Embryonic facial prominence (tissue), 1 donor: ENCODE measurements at regions not wholly inside any gene's neighbourhood (a gene's known extent, or its start where the extent isn't known, plus 50 kb on each side); places are given as distances from the start of the nearest gene placed in this dataset.

Source experiments
- DNase-seq: peaks from one replicate; pipeline ENCODE4 v3.0.0-alpha.2; 2016; ENCODE audit errors: extremely low spot score

DNA sequence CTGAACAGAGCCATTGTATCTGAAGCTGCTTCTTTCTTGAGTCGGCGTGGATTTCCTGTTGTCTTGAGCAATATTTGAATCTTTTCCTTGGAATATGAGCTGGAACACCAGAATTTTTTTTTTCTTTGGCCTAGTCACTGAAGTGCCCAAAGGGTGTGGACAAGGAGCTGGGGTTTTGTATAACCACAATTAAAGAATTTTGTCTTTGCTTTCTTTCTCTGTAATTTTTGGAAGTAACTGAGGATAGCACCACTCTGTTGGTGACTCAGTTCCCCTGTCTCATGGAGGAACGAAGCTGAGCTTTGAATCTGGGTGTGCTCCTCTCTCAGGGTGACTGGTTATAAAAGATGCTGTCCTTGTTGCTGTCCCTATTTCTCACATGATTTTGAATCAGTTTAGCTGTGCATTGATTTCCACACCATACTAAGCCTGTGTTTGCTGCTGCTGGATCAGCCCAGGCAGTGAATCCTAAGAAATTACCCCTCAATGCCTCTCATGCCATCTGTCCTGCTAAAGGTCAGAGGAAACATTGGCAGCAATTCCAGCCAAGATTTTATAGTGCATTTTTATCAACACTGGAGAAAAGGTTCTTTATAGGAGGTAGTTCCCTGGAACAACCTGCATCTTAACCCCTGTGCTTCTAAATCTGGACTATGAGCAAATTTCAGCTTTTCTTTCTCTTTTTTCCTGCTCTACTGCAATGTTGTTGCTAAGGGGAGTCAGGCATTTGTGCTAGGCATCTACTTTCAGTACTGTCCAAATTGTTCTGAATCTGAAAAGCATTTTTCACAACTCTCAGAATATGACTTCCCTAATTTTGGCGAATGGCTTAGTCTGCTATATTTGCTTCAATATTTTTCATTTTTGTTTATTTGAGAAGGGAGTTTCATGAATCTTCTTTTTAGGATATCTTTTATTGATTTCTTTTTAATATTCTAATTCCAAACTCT is 540.8 kb downstream of the SOX6 start:
- no peak for DNase-seq

DNA sequence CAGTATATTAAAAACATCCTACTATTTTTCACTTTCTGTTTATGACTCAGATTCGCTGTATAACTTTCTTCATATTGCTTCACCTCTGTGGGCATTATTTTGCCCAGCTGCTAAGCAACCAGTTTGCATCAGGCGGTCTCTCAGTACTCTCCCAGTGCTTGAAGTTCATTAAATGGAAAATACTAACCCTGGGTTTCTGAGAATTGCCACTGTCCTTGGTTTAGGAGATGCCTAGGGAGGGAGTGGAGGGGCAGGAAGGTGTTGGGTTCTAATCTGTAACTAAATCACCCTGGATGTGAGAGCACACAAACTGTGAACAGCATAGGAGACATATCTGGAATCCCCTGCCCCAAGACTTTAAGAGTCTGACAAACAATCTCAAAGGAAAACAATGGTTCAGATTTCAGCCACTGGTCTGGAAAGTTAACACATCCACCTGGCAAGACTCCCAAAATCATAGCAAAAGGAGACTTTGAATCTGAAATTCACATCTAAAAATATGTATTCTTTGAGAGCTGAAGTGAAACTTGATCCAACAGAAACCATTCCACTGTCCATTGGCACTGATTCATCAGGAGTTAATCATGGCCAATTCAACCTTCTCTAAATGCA is 540.0 kb downstream of the SOX6 start:
- peak; percentile 35 for DNase-seq

DNA sequence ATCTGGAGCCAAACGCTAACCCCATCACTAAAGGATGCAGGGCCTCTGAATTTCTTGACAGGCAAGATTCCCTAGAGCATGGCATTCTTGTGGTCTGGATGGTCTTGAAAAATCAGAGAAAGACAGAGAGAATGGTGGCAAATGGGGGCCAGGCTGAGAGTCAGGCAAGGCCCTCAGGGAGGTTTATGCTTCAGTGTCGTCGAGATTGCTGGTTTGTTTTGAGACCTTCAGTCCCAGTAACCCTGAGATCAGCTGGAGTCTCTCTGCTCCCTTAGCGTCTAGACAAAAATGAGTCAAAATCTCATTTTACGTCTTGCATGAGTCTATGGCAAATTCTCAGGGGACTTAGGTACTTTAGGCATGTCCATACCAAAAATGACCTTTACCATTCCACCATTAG is 539.3 kb downstream of the SOX6 start:
- no peak for DNase-seq

DNA sequence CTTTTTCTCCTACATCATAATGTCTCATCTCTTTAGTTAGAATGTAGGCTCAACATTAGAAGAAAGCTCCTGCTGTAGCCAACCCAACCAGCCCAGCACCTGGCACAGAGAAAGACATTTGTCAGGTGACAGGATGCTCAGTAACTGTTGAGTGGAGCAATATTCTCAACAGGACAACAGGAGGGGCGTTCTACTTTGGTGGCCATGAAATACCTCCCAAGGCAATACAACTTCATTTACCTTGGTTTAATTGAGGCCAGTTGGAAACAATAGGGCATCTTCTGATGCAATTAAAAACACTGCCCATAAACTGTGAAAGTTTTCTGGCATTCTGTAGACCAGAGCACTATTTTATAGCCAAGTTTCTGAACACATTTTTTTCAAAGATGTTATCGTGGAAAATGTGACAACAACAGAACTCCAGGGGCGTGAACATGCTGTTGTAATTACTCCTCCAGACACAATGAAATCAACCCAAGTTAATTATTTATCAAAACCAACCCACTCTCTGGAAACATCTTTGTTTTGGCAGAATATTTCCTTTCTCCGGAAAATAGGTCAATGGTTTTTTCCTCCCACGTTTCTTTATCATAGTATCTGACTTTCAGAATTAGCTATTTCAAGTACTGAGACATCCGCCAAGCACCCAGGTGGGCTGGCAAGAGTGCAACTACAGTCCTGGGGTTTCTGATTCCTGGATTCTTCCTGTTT is 538.1 kb downstream of the SOX6 start:
- DNase-seq = no peak

DNA sequence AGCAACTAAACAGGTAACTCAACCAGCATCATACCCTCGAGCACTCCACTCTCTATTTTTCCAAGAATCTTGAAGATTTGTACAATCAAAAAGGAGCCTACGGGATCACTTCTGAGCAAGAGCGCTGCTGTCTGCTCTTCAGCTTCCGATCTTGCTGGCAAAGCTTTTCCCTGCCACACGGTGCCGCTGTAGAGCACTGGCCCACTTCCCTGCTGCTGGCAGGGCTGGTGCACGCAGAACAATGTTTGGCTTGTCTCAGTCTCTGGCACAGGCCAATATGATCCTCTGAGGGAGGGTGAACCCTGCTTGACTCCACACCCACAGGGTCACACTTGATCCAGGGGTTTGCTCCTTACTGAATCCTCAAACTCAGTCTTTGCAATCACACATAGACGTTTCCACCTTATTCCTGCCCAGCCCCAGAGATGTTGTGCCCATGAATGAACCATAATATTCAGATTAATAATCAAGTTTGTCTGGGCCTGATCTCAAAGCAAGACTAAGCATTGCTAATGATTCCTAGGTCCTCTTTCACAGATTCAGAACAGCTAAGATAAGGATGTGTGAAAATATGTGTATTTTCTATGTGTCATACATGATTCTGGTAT is 536.6 kb downstream of the SOX6 start:
- no peak for DNase-seq

DNA sequence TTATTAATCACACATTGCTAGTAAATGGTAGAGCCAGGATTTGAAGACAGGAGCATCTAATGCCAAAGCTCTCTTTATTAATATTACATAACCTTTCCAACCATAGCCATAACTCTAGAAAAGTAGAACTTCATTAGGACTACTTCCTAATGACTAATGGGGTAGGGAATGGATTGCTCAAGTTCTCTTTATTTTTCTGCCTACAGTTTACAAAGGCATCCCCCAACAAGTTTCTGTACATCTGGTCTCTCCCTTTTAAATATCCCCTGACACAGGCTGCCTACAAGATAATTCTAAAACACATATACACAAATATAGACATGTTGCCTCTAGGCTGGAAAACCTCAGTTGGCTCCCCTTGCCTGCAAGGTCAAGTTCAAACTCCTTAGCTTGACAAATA is 534.9 kb downstream of the SOX6 start:
- no peak for DNase-seq

DNA sequence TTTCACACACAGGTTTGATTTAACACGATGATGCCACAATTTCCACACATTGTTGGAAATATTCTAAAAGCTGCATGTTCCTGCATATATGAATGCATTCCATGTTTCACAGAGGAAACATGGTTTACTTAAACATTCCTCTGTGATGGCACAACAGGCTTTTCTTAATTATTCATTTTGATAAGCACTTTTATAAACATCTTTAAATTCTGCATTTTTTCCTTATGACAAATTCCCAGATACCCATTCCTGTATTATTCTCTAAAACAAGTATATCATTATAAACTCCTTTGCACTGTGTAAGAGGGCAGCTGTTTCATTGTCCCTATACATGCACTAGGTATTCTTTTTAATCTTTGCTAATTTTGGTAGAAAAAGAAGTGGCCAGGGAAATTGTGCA is 532.3 kb downstream of the SOX6 start:
- no peak for DNase-seq

DNA sequence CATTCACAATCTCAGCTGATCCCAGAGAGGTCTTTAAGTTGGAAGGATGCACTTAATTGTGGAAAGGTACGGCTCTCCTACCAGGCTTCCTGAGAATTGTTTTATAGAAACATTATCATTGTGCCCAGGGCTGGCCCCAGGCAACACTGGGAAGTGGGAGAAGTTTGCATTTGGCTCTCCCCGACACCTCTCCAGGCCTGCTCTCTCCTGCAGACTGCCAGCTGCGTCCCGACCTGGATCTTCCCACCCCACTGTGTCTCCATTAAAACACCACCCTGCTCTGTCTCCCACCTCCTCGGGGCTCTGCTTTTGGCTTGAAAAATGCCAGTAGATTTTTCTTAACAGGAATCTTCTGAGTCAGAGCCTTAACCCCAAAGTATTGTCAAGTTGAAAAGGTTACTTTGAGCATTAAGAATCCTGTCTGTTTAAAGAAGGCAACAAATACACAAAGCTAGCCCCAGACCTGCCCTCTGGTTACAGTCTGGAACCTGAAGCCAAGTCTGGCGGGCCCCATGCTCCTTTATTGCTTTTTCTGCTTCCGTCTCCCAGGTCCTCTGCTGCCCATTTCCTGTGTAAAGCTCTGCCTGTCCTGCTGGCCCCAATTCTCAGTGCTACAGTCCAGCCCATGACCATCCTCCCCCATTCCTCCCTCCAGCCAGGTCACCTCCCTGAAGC is 530.2 kb downstream of the SOX6 start:
- no peak for DNase-seq

DNA sequence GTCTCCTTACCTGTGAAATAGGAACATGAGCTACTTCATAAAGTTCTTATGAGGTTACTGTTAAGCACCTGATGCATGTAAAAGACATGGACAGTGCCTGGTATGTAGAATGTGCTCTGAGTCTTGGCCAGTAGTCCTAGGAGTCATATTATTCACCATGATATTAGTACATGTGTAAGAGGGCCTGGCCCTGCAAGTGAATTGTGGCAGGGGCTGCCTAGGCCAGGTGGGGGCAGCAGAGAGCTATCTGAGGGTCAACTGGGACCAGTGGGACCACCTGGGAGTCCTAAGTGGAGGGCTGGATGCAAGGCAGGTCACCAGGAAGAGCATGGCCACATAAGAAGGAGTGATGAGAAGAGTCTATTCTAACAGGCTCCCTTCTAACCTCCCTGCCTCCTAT is 529.5 kb downstream of the SOX6 start:
- DNase-seq = no peak

DNA sequence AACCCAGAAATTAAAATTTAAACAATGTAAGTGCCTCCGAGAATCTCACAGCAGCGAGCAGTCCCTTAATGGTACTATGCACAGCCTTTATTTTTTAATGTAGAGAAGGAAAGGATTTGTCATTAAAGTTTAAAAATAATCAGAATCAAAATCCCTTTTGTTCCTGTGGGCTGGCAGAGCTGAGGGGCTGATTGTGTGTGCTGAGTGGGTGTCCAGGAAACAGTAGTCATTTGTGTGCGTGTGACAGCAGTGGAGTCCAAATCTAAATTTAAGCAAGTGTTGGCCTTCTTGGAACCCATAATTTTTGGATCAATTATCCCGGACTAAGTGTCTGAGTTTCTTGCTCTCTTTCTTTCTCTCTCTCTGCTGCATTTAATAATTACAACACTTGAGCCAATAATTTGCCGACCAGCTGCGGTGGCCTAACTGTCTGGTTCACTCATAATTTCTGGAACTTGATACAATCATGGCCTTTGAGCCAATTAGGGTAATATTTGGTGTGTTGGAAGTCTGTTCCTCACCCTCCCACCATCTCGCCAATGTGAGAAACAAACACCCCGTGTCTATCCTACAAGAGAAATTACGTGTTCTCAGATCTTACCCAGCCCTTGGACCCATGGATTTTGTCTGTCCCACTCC is 528.0 kb downstream of the SOX6 start:
- no peak for DNase-seq

DNA sequence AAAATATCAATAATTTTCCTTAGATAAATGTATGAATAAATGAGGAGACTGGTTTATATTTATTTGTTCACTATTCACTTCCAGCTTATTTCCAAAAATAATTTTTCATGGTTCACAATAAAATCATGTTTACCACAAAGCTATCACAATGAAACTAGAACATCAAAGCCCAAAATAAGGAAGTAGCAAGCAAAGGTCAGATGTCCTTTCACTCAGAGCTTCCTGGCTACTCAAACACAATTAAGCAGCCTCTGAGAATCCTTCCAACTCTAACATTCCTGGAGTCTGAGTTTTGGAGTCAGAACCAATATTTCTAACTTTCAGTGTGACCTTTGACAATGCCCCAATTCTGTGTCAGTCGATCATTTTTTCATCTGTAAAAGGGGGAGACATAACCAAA is 527.0 kb downstream of the SOX6 start:
- no peak for DNase-seq

DNA sequence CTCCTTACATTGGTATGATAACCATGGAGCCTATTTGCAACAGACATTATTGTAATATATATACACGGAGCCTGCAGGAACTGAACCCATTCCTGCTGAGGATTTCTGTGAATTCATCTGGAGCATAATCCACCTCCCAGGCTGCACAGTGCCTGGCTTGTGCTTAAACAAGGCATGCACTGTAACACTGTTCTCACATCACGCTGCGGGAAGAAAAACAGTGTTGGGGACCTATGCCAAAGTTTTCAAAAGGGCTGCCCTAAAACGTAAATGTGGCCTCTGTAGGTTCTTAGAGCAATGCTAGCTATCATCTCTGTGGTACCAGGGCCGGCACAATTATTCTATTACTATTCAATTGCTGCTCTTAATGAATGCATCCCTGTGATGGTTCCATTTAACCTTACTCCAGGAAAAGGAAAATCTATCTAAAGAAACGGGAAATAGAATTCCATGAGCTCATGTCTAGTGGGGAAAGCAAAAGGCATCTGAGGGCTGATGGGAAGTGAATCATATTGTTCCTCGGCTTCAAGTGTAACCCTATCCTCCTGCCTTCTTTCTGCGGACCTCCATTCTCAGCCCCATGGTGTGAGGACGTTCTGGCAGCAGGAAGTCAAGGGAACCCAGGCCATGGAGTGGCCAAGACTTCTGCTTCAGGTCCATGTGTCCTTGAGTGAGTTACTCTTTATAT is 525.5 kb downstream of the SOX6 start:
- peak; percentile 19 for DNase-seq

DNA sequence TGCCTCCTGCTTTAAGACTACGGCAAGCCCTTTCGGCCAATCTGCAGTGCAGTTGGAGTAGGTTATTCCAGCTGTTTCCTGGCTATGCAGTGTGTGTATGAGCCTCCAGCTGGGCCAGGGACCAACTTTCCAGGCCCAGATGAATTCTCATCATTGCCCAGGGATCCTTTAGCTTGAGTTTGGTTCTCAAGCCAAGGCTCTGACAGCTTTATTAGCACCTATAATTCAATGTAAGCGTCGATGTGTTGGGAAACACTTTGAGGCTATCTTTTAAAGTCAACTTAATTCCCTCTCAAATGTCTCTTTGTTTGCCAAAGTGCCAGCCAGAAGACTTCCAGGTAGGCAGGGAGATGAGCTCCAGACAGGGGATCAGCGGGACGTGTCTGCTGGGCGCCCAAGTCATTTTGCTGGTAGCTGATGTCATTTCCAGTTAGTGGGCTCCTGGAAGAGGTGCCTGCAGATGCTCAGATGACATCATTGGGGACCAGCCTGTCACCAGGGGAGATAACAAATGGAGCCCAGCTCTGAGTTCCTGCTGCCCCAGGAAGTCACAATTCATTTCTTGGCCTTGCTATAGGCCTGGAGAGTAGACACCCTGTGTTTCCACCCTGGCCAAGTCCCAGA is 520.4 kb downstream of the SOX6 start:
- DNase-seq = no peak

DNA sequence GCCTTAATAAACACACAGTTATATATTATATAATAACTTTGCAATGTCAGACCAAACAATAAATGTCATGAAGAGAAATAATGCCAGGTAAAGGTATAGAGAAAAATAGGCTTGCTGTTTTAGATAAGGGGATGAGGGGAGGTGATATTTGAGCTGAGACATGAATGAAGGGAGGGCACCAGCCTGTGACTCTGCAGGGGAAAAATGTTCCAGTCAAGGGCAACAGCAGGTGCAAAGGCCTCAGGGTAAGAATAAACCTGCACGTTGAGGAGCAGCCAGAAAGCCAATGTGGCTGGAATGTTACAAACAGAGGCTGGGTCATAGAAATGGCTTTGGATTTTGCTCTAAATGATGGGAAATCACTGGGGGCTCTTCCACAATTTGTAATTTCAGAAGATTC is 519.6 kb downstream of the SOX6 start:
- no peak for DNase-seq

DNA sequence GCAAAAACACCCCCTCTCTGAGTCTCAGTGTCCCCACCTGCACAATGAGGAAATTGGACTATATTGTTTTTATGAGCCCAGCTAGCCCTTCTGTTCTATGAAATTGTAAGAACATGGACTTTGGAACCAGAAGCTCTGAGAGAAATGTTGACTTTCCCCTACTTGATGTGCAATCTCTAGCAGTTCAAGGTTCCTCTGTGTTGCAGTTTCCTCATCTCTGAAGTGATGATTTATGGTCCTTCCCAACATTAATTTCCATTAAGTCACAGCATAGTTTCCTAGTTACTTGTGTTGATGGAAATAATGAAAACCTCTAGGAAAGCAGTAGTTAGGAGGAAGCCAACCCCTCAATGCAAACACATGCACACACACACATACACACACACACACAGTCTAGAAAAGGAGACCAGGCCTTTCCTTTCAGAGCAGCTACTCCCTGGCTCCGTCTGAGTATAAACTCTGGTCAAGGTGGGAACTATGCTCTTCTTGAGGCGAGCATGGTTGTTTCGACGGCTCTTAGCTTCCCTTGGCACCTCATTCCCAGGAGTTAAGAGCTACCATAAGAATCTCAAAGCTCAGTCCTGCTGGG is 518.4 kb downstream of the SOX6 start:
- no peak for DNase-seq

DNA sequence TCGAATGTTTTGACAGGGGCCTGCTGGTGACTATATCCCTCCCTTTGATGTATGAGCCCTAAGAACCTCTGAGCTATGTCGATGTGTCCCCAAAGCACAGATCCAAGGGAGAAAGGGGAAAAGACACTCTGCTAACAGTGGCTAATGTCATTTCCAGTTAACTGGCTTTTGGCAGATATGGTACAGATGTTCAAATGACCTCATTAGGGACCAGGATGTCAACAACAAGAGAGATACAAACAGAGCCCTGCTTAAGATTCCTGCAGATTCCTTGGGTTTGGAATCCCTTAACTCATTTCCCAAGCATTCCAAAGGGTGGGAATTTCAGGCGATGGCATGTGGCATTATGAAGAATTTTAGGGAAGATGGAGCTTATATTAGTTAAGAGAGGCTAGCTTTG is 517.3 kb downstream of the SOX6 start:
- no peak for DNase-seq

DNA sequence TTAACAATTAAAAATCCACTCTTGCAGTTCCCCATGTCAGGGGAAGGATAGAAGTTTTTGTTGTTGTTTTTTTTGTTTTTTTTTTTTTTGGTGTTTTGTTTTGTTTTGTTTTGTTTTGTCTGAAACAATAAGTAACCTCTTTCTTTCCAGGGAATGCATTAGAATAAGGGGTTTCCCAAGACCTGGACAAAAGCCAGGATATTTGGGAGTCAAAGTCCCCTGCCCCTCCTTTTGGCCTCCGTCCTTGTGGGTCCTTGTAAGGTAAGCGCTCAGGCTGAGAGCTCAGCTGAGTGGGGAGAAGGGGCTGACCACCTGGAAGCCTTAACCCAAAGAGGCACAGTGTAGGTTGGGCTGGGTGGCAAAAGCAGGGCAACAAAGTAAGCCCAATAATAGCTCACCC is 515.4 kb downstream of the SOX6 start:
- DNase-seq = no peak

DNA sequence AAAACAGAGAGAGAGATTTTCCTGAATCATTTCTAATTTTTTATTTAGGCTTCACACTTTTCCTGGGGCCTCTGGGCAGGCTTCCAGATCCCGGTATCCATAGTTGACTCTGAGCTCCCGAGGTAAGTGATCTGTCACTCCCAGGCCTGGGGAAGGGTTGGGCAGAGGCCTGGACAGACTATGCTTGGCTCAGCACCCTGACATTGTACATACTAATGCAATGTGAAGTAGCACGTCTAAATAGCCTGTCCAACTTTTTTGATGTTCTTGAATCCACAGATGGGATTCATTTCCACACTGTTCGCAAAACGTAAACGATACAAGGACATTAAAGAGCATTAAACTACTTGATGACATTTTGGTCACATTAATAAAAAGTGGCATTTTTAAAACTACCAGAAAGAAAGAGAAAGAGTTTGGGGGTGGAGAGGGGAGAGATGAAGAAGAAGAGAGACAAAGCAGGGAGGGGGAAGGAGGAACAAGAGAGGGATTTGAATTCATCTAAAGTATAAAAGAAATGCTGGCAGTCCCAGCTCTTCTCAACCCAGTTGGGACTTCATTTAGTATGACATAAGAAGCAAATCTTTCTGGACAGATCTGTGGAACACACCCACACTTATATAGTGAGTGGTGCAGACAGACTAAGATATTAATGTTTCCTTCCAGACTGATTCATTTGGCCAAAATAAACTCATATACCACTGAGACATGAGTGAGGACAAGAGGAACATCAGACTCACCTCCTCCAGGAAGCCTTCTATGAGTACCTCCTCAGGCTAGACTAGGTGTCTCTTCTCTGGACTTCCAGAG is 514.2 kb downstream of the SOX6 start:
- DNase-seq = no peak

DNA sequence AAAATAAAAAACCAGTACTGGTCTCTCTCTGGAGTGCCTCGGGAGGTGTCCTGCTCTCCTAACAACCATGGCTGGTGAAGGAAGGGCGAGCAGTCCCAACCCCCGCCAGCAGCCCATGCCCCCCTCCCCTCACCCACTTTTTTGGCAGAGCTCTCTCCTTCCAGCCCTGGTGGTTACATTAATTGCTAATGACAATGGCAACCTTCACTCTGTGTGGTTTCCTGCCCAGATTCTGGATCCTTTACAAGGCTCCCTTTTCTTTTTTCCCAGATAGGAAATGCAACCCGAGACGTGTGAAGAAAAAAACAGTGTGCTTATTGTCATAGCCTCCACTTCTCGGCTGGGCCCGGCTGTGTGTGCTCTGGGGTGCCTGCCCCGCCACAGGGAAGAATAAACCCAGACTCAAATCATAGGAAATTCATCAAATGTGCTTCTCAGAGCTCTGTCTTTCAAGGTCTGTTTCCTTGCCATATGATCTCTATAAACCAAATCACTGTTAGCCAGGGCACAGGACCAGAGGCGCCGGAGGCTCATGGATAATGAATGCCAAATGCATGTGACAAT is 513.0 kb downstream of the SOX6 start:
- DNase-seq = peak; percentile 76
